ENCODE measurements at regions not wholly inside any gene's neighbourhood (a gene's known extent, or its start where the extent isn't known, plus 50 kb on each side); places are given as distances from the start of the nearest gene placed in this dataset.
"Not testable (repeated sequence)": the region's sequence is repeated elsewhere in the genome, so short reads cannot be mapped to it uniquely, and the experiment has no call there.

GRCh38 chr4:20196476-20196875 lies 55.2 kb upstream of the SLIT2 start:
- TF ChIP-seq, protein P1, sequence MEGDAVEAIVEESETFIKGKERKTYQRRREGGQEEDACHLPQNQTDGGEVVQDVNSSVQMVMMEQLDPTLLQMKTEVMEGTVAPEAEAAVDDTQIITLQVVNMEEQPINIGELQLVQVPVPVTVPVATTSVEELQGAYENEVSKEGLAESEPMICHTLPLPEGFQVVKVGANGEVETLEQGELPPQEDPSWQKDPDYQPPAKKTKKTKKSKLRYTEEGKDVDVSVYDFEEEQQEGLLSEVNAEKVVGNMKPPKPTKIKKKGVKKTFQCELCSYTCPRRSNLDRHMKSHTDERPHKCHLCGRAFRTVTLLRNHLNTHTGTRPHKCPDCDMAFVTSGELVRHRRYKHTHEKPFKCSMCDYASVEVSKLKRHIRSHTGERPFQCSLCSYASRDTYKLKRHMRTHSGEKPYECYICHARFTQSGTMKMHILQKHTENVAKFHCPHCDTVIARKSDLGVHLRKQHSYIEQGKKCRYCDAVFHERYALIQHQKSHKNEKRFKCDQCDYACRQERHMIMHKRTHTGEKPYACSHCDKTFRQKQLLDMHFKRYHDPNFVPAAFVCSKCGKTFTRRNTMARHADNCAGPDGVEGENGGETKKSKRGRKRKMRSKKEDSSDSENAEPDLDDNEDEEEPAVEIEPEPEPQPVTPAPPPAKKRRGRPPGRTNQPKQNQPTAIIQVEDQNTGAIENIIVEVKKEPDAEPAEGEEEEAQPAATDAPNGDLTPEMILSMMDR (conservative IDR thresholded peaks at IDR 0.05; ENCODE audit: low read length) = no peak

DNA sequence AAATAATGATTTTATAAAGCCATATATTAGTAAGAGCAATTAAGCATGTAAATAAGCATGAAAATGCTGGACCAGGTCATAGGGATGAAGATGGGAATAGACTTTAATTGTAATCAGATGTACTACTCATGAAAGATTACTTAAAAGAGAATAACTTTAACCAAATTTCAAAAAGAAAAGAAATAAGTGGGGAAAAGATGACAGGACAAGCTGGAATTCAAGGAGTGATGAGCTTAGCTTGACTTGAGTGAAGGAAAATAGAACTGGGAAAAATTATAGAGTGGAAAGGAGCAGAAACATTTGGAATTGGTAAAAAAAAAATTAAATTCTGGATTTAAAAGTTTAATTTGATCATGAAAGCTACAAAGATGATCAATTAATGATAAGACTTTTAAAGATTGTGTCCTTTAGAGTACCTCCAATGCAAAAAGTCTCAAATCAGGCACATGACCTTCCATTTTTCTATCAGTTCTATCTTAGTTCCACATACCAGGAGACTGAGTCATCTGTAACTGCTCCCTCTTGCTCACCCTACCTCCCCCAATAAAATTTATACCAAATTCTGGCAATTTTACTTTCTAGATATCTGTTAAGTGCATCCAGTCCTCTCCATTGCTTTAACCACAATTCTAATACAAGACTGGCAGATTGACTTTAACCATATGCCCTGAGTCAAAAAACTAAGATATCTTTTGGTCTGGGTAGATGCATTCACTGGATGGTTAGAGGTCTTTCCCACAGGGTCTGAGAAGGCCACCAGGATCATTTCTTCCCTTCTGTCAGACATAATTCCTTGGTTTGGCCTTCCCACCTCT lies 56.4 kb upstream of the SLIT2 start:
- DNase-seq (ENCODE audit: low read depth) = peak; percentile 61
- TF ChIP-seq, protein P1 (conservative IDR thresholded peaks at IDR 0.05; ENCODE audit: low read length) = no peak
- no peak overlapping the region for H3K4me3 ChIP-seq (ENCODE audit: low read length)

More at GRCh38 chr4:20196476-20196875, 55.2 kb upstream of the SLIT2 start:
- no peak overlapping the region for H3K4me3 ChIP-seq (ENCODE audit: low read length)
- DNase-seq (ENCODE audit: low read depth) = no peak

DNA sequence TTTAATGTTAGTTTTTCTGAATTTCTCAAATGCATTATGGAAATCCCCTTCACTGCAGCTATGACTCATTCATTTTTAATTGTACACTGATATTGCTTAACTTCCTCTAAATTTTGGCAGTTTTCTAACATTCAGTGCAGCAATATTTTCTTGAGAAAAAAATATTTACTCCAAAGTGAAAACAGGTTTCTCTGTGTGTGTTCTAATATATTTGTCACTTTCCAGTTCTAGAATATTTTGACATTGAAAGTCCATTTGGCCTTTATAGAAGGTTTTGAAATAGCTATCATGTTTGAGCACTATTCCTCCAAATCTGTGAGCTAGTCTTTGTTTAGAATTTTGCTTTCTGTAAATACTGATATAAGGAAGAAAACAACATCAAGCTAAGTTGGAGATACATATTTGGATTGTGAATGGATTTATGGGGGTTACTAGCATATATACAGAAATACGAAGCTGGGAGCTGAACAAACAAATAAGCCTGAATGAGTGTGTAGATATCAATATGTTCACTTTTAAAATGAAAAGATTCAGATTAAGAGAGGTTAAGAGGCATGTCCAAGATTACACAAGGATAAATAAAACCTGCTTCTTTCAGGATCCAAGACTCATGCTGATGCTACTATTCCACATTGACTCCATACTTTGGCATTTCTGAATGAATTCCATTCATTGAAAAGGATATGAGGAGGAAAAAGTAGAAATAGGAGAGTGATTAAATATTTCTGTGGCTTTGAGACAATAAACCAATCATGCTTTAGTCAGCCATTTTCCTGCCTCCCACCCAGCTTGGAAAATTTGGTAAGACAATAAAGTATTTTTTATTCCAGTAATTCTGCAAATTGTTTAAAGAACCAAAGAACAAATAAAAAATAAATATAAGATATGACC lies 57.3 kb upstream of the SLIT2 start:
- TF ChIP-seq, protein P1 (conservative IDR thresholded peaks at IDR 0.05; ENCODE audit: low read length) = no peak
- H3K4me3 ChIP-seq (ENCODE audit: low read length) = no peak overlapping the region
- peak; percentile 89 for DNase-seq (ENCODE audit: low read depth)

GRCh38 chr4:20193141-20193936 lies 58.4 kb upstream of the SLIT2 start:
- TF ChIP-seq, protein P1 (conservative IDR thresholded peaks at IDR 0.05; ENCODE audit: low read length) = no peak
- H3K4me3 ChIP-seq (ENCODE audit: low read length) = no peak overlapping the region
- DNase-seq (ENCODE audit: low read depth) = peak; percentile 17

GRCh38 chr4:20192736-20193135 lies 59.0 kb upstream of the SLIT2 start:
- TF ChIP-seq, protein P1 (conservative IDR thresholded peaks at IDR 0.05; ENCODE audit: low read length) = no peak
- H3K4me3 ChIP-seq (ENCODE audit: low read length) = no peak overlapping the region
- DNase-seq (ENCODE audit: low read depth) = no peak

- H3K4me3 ChIP-seq (ENCODE audit: low read length) = no peak overlapping the region
- TF ChIP-seq, protein P1 (conservative IDR thresholded peaks at IDR 0.05; ENCODE audit: low read length) = no peak
- DNase-seq (ENCODE audit: low read depth) = no peak
Measured at GRCh38 chr4:20185103-20185502, 66.6 kb upstream of the SLIT2 start.

DNA sequence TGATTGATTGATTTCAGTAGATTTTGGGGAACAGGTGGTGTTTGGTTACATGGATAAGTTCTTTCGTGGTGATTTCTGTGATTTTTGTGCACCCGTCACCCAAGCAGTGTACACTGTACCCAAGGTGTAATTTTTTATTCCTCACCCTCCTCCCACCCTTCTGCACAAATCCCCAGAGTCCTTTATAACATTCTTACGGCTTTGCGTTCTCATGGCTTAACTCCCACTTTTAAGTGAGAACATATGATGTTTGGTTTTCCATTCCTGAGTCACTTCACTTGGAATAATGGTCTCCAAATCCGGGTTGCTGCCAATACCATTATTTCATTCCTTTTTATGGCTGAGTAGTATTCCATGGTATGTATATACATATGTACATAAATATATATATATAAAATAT lies 68.6 kb upstream of the SLIT2 start:
- DNase-seq (ENCODE audit: low read depth) = not testable (repeated sequence)

More for the DNA sequence above, 68.6 kb upstream of the SLIT2 start:
- not testable (repeated sequence) for H3K4me3 ChIP-seq (ENCODE audit: low read length)
